Activated CD8-positive, alpha-beta memory T cell treated with anti-CD3 and anti-CD28 coated beads, Interleukin-2, amount 50 U/mL, for 4 hours (primary cell): ENCODE measurements at regions not wholly inside any gene's neighbourhood (a gene's known extent, or its start where the extent isn't known, plus 50 kb on each side); places are given as distances from the start of the nearest gene placed in this dataset.
"Not testable (repeated sequence)": the region's sequence is repeated elsewhere in the genome, so short reads cannot be mapped to it uniquely, and the experiment has no call there.

ENCODE experiments used
- DNase-seq: peaks from one replicate; pipeline ENCODE4 v3.0.0-alpha.2; 2020

DNA sequence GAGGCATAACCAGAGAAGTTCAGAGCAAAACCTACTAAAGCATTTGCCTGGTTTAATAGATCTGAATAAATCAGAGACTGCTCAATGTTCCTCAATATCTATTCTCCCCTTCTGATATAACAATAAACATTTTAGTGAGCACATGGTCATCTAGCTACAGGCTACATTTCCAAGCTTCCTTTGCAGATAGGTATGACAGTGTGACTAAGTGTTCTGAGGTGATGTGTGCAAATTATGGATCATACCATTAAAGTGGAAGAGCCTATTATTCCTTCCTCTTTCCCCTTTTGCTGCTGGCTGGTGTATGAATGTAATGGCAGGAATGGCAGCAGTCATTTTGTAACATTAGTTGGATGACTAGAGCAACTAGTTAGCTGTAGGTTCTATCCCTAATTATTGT, 285.8 kb upstream of the RASA1 start:
- no peak for DNase-seq

DNA sequence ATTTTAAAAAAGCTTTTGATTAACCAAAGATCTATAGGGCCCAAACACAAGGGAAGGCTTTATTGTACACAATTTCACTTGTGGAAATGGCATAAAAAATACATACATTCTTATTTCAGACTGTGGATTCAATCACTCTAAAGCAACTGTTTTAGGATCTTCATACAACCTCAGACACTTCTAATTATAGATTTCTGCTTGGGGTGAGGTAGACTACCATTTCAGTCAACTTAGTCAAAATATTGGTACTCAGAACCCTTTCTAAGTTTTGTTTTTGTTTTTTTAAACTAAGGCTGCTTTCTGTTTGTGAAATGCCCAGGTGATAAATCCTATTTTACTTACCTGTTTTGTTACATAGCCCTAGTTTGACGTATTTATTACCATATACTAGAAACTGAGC, 284.5 kb upstream of the RASA1 start:
- no peak for DNase-seq

DNA sequence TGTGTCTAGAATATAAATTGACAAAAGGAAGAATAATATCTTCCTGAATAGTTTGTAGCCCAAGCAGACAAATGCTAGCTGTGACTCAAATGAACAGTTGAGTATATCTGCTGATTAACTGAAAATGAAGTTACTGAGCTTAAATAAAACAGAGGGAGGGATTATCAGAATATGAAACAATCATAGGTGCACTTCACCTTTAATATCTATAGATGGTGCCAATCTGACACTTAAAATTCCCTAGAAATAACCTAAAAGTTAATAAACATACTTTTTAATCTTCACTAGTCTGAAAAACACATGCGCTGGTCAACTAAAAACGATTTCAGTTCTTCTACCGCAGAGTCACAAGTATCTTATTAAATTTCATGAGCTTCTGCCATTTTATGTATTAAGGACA, 280.8 kb upstream of the RASA1 start:
- no peak for DNase-seq

DNA sequence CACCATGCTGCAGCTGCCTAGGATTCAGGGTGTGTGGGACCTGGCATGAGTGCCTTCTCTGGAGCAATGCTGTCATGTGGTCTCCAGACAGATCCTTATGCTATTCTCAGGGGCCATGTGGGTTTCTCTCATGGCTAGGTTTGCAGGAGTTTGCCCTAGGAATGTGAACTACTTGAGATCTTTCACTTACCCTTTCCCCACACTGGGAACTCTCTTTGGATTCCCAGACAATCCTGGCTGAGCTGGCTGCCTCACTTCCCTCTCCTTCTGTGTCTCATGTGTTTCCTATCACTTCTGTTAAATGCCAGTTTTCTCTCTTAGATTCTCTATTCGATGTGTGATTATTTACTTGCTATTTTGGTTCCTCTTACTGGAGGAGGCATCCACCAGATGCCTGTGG, 270.2 kb upstream of the RASA1 start:
- no peak for DNase-seq

DNA sequence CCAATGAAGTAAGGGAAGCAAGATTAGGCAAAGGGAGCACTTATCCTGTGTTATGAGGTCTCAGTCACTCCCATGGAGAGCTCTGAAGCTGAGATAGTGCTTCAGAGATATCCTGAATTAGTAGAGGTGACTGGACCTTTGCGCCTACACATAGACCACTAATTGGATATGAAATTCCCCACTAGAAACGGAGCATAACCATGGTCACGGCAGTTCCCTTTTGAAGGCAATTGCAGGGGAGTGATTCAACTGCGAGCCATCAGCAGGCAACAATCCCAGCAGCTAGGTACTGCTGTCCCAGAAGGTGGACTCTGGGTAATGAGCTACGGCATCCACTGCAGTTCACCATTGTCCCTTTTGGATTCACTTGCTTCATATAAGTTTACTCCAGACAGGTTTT, 267.7 kb upstream of the RASA1 start:
- no peak for DNase-seq

DNA sequence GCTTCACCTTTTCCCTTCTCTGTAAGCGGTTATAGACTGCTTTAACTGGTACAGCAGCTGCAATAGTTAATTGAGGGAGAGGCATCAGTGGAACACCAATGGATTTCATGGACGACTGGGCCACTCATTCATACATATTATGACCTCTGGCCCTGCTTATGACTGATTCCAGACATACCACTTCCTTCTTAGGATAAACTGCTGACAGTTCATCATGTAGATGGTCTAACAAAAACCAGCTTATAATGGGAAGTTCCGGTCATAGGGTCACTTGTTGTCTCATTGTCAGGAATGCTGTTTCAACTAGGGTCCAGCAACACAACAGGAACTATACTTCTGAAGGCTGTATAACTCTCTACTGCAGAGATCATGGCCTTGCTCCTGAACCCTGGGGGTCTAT, 265.2 kb upstream of the RASA1 start:
- DNase-seq, result no peak

DNA sequence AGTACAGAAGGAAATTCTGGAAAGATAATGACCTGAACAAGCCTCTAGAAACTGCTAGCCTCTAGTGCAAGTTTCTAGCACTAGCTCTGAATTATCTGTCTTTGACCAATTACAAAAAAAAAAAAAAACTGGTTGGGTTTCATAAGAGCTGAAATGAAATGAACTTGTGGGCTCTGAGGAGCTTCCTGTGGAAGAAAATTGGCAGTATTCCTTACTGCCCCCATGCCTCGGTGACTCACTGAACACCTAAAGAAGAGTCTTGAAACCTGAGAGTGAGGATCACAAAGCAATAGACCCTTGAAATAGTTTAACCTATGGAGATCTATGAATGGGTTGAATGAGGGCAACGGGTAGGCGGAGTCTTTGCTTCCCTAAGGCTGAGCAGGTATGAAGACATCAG, 263.6 kb upstream of the RASA1 start:
- no peak for DNase-seq

DNA sequence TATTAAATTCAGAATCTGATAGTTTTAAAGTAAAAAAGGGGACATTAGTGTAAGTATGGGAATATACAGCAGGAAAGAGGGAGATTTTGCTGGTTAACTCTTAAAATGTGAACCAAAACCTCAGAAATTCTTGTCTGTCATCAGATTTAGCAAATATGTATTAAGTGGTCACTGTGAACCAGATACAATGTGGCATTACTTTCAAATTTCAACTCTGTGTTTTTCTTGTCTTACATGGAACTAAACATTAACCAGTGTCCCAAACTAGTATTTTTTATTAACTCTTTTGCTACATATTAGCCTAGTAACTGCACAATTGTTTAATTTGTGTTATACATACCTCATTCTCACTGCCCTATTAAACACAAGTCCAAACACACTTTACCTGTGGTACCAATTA, 259.9 kb upstream of the RASA1 start:
- DNase-seq, result no peak

DNA sequence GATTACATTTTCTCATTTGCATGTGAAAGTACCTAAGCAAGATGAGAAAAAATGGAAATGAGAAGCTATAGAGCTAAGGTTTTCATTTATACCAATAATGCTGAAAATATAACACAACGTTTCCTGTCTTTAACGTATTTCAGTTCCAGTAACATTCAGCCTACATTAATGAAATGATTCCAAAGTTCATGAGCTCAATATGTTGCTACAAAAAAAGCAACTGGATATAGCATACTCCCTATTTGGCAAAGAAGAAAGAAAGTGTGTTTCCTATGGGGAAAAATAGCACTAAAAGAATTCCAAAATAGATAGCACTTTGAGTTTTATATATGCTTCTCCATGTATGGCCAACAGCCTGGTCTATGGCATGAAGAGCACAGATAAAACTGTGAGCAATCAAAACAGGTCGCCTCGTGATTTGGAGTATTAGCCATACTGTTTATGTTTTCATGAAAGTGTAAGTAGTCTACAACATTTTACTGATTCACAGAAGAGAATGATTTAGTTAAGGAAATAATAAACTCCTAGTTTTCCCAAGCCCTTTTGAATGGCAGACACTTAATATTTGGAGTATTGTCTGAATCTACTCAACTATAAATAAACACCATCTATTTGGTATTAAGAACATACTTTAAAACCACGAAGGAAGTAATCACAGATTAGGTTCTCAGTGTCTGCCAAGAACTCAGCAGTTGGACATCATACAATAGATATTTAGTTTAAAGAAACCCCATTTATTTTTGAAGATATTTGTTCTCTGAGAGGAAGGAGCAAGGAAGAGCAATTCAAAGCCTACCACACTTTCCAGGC, 258.7 kb upstream of the RASA1 start:
- DNase-seq, result no peak

DNA sequence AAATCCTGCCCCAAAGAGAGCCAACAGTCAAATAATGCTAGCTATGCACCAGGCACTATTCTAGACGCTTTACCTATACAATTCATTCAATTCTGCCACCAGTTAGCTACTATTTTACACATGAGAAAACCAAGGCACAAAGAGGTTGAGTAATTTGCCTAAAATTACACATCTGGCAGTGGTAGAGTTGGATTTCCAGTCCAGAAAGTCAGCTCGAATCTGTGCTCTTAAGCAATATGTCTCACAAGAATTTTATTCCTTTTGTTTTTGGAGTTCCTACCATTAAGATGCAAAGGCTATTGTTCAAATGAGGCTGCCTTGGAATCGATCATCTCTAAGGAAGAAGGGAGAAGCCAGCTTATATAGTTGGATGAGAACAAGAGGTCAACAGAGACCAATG, 256.9 kb upstream of the RASA1 start:
- DNase-seq, result no peak

DNA sequence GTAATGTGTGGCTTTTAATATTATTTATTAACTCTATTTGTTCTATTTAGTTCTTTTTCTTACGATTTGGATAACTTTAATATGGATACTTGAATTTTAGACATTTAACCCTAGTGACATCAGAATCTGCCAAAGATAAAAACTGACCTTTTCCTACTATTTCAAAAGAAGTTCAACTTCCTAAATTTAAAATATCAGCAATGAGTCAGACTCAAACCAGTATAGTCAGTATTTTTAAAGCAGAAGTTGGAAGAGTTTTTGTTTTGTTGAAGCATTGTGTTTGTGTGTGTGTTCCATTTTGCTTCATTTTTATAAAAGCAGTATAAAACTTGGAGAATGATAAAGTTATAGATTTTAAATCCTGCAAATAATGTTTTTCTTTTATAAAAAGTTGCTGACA, 251.8 kb upstream of the RASA1 start:
- no peak for DNase-seq

DNA sequence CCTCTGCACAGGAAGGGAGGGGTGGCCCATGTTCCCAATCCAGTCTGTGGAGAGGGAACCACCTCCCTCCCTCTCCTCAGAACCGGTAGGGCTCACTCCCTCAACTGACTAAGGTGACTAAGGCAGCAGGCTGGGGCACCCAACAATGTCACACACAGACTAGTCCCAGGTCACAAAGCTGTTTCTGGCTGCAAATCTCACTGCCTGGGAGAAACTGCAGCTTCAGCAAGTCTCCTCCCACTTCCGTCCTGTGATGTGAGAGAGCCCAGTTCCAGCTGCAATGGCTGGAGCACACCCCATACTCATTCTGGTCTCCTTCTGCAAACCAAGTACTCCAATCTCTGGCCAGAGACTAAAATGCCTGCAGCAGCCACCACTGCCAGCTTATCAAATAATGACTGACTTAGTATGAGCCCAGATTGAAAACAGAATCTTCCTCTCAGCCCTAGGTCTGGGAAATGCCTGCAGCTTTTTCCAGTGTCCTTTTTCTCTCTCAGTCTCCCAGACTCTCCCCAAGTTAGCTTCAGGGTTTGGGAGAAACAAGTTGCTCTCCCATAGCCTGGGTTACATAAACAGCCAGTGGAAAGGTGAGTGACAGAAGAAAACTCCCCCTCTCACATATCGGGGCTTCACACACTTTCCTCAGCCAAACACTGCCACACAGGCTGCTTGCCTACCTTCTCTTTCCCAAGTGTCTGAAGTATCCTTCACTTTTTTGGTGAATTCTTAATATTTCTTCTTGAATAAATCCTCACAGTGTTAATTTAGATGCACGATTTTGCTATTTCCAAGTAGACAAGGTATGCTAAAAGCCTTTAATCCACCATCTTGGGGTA, 247.4 kb upstream of the RASA1 start:
- peak; percentile 18 for DNase-seq

DNA sequence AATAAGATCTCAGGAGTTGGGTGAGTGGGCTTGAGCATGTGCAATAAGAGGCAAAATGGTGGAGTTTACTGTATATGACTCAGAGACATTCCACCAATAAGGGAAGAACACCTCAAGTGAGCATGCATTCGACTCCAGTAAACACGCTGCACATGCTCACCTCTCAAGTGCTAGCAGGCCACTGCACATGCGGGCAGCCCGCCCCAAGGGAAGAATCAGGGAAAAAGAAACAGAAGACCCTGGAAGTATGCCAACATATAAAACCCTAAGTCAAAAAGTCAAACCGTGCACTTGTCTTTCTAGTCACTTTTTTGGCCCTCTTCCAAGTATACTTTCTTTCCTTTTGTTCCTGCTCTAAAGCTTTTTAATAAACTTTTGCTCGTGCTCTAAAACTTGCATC, 245.3 kb upstream of the RASA1 start:
- no peak for DNase-seq

DNA sequence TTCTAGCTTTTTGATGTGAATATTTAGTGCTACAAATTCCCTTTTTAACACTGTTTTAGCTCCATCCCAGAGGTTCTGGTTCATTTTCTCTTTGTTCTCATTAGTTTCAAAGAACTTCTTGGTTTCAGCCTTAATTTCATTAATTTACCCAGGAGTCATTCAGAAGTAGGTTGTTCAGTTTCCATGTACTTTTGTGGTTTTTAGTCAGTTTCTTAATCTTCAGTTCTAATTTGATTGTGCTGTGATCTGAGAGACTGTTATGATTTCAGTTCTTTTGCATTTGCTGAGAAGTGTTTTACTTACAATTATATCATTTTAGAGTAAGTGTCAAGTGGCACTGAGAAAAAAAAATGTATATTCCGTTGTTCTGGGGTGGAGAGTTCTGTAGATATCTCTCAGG, 240.1 kb upstream of the RASA1 start:
- no peak for DNase-seq

DNA sequence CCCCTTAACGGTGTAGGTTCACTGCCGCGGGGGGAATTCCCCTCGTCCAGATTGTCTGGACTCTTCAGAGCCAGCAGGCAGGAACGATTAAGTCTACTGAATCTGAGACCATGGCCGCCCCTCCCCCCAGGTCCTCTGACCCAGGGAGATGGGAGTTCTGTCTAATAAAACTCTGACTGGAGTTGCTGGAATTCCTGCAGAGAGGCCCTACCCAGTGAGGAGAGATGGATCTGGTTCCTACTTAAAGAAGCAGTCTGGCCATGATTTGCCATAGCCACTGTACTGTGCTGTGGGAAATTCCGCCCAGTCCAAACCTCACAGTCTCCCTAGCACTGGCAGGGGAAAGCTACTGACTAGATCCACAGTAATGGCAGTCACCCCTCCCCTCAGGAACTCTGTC, 237.7 kb upstream of the RASA1 start:
- DNase-seq, result no peak

DNA sequence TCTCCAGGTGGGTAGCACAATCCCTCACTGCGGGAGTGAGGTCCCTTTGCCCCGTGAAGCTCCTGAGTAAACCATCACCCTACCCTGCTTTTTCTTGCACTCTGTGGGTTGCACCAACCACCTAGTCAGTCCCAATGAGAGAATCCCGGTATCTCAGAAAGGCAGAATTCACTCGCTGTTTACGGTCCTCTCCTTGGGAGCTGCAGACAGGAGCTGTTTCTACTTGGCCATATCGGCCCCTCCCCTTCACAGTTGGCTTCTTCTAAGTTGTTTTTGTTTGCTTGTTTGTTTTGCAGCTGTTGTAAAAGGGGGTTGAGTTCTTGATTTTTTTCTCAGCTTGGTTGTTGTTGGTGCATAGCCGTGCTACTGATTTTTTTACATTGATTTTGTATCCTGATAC, 237.0 kb upstream of the RASA1 start:
- no peak for DNase-seq

DNA sequence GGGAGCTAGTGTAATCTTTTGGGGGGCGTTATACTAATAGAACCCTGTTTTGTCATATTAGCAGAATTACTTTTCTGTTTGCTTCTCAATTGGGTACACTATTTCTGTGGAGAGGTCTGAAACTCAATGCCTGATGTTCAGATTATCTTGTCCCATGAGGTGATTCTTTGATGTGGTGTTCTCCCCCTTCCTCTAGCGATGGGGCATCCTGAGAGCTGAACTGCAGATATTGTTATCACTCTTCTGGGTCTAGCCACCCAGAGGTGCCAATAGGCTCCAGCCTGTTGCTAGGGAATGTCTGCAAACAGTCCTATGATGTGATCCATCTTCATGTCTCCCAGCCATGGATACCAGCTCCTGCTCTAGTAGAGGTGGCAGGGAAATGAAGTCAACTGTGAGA, 233.1 kb upstream of the RASA1 start:
- DNase-seq, result no peak

DNA sequence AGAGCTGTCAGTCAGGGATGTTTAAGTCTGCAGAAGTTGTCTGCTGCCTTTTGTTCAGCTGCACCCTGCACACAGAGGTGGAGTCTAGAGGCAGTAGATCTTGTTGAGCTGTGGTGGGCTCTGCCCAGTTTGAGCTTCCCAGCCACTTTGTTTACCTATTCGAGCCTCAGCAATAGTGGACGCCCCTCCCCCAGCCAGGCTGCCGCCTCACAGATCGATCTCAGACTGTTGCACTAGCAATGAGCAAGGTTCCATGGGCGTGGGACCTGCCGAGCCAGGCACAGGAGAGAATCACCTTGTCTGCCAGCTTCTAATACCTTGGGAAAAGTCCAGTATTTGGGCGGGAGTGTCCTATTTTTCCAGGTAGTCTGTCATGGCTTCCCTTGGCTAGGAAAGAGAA, 225.1 kb upstream of the RASA1 start:
- no peak for DNase-seq

DNA sequence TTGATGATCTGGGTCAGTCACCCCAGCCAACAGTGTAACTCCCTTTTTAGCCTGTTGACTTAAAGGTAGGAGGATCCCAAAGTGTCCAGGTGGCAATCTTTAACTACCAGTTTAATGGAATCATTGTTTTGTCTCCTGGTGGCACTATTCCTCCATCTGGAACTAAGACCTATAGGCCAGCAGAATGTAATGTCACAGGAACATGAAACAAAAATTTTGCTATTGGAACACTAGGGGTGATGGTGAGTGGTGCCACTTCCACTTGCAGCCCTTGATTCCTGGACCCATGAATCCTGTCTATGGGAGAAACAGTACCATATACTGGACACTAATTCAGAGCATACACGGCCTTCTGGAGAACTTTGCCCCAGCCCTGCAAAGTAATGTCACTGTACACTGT, 219.5 kb upstream of the RASA1 start:
- DNase-seq, result no peak

DNA sequence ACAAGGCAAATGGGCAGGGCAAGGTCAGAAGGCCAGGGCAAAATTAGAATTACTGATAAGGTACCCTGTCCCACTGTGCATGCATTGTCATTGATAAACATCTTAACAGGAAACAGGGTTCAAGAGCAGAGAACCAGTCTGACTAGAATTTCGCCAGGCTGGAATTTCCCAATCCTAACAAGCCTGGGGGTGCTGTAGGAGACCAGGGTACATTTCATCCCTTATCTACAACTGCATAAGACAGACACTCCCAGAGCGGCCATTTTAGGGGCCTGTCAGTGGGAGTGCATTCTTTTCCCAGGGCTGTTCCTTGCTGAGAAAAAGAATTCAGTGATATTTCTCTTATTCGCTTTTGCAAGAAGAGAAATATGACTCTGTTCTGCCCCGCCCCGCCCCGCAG, 218.7 kb upstream of the RASA1 start:
- not testable (repeated sequence) for DNase-seq

DNA sequence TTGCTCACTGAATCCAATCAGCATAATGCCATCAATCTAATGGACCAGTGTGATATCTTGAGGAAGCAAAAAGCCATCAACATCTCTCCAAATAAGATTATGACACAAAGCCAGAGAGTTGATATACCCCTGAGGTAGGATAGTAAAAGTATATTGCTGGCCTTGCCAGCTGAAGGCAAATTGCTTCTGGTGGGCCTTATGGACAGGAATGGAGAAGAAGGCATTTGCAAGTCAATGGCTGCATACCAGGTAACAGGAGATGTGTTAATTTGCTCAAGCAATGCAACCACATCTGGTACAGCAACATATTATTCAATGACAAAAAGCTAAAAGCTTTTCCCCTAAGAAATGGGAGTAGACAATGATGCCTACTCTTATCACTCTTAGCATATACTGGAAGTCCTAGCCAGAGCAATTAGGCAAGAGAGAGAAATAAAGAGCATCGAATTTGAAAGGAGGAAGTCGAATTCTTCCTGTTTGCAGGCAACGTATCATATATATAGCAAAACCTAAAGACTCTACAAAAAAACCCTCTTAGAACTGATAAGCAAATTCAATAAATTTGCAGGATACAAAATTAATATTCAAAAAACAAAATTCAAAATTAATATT, 216.1 kb upstream of the RASA1 start:
- no peak for DNase-seq

DNA sequence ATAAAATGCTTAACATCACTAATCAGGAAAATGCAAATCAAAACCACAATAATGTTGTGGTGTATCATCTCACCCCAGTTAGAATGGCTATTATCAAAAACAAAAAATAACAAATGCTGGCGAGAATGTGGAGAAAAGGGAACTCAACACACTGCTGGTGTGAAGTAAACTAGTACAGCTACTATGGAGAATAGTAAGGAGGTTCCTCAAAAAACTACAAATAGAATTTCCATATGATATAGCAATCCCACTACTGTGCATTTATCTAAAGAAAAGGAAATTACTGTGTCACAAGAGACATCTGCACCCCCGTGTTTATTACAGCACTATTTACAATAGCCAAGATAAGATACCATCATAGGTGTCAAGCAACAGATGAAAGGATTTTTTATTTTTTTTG, 214.5 kb upstream of the RASA1 start:
- no peak for DNase-seq

DNA sequence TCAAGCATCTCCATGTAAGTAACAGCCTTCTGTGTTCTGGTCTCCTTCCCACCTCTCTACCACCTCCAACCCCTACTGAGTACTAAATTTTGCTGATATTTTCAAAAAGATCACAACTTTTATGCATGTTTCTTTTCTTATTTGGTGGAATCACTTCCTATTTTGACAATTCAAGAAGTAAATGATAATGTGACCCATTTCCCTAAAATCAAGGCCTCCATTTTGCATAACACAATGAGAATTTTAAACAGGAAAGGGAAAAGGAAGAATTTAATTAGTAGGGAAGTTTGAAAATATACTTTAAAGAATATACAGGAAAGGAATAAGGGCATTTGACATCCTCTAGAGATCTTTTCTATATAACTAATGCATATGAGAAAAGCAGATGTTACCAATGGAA, 212.9 kb upstream of the RASA1 start:
- DNase-seq, result no peak

DNA sequence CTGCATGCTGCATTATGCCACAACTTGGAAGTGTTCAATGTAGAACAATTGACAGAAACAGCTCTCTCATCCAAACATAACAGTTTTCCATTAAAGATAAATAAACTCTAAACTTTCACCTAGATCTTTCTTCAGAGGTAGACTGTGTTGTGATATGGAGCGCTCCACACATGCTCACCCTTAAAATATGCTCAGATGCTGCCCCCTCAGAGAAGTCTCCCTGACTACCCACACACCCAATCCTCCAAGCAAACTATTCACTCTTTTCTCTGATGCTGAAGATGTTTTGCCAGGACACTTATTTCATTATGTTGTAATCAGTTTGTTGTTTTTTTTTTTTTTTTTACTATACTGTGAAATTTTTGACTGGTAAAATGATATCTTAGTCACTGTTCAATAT, 206.6 kb upstream of the RASA1 start:
- no peak for DNase-seq
